Stimulated activated CD4-positive, alpha-beta T cell treated with anti-CD3 and anti-CD28 coated beads, Interleukin-2, amount 100 ng/mL, for 4 hours (primary cell): ENCODE measurements at regions not wholly inside any gene's neighbourhood (a gene's known extent, or its start where the extent isn't known, plus 50 kb on each side); places are given as distances from the start of the nearest gene placed in this dataset.

Experiments used
- DNase-seq: peaks from one replicate; pipeline ENCODE4 v3.0.0-alpha.2; 2020; ENCODE audit warnings: low read depth

GRCh38 chr13:39233519-39233918 is 195.3 kb downstream of the NHLRC3 start:
- no peak for DNase-seq

GRCh38 chr13:39244561-39245230 is 206.4 kb downstream of the NHLRC3 start:
- no peak for DNase-seq

GRCh38 chr13:39245688-39246087 is 207.4 kb downstream of the NHLRC3 start:
- DNase-seq: no peak

GRCh38 chr13:39249982-39250381 is 211.7 kb downstream of the NHLRC3 start:
- DNase-seq: no peak

DNA sequence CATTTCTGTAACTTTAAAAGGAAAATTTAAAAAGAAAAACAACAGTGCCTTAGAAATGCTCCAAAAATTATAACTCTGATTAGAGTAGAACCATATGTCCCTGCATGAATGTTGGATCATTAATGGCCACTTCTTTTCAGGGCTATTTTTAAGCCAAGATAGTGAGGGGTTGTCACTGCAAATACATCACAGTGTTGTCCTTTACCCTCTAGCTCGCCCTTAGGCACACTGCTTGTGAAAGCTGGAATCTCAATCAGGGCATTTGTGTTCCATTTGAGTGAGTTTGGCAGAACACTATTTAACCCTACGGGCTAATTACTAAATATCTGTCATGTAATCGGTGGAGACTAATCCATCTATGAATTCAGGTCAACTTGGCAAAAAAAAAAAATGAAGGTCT is 212.2 kb downstream of the NHLRC3 start:
- no peak for DNase-seq

DNA sequence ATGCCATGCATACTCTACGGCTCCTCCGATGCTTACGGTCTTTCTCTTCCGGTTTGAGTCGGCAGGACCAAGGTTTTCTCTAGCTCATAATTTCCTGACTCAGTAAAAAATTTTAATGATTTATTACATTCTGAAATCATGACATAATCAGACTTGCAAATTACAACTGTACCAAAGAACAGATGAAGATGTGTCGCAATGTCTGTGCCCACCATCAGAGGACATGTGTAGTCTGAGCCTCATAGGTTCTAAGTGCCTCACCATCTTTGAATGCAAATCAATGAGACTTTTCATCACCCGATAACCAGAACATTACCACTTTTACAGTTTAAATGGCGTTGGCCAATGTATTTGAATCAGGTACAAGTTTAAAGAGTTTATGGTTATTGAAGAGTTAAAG is 213.1 kb downstream of the NHLRC3 start:
- no peak for DNase-seq

GRCh38 chr13:39253774-39254173 is 215.5 kb downstream of the NHLRC3 start:
- no peak for DNase-seq

DNA sequence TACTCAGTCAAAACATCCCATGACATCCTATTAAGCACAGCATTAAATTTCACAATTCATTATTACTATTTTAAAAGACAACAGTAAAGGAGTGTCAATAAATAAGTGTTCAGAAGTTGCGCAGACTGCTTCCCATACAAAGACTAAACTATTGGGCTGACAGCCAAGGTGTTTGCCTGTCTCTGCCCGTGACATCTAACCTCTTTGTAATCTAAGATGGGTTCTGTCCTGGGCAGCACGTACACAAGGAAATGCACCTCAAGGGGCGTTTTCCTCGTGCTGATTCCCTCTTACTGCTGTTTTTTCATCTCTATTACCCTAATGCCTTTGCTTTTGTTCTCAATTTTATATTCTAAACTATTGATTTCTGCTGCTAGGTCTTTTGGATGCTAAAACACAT is 216.3 kb downstream of the NHLRC3 start:
- DNase-seq: no peak

GRCh38 chr13:39257642-39258041 is 219.4 kb downstream of the NHLRC3 start:
- no peak for DNase-seq

GRCh38 chr13:39259371-39260140 is 221.3 kb downstream of the NHLRC3 start:
- peak; percentile 10 for DNase-seq

DNA sequence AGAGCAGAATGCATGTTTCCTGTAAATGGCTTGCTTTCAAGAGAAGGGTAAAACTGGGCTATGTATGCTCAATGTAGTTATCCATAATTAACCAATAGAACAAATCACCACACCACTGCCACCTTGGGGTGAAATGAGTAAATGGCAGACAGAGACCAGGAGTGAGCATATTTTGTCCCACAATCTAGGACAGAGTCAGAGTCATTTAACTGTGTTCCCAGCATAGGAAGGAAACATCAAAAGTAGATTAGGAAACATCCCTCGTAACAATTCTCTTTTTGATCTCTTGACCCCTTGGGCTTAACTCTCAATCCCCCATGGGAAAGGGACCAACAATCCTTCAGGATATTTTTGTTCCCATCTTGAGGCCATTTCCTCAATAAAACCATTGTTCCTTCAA is 224.8 kb downstream of the NHLRC3 start:
- DNase-seq: peak; percentile 9

DNA sequence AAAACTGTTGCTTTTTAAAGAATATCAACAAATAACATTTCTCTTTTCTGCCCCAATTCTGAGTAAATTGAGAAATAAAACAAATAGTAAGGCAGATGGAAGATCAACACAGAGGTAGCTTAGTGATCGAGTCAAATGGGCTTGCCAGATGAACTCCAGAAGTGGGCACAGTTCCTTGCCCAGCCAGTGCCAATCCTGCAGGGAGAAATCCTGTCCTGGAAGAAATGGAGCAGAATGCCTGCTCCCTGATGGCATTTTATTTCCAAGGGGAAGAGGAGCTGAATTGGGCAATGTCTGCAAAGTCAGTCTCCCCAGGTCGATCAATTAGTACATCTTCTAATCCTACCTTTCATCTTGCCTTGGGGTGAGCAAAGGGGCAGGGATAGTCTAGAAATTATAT is 225.3 kb downstream of the NHLRC3 start:
- no peak for DNase-seq

DNA sequence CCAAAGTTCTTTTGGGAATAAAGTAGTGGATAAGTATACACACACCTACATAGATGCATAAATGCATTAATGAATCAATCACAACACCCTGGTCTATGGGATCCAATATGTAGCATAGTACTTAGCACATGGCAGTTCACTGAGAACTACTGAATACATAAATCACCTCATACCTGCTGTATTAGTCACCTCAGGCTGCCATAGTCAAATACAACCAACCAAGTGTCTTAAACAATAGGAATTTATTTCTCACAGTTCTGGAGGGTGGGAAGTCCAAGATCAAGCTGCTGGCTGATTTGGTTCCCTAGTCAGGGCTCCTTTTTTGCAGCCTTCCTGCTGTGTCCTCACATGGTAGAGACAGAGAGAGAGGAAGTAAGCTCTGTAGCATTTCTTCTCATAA is 228.2 kb downstream of the NHLRC3 start:
- no peak for DNase-seq

DNA sequence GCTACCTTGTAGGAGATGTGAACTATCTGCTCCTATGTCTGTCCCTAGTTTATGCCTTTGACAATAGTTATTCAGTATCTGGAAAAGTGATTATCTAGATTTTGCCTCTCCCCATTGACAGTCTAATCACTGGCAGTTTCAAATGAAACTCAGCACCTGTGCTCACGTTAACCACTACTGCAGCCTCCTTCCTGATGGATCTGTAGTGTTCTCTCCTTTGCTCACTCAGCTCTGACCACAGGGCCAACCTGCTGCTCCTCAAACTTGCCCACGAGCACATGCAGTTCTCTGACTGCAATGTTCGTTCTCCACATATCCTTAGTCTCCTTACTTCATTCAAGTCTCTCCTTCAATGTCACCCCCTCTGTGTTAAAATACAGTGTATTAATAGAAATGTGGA is 230.1 kb downstream of the NHLRC3 start:
- no peak for DNase-seq

GRCh38 chr13:39269004-39269403 is 230.7 kb downstream of the NHLRC3 start:
- no peak for DNase-seq

DNA sequence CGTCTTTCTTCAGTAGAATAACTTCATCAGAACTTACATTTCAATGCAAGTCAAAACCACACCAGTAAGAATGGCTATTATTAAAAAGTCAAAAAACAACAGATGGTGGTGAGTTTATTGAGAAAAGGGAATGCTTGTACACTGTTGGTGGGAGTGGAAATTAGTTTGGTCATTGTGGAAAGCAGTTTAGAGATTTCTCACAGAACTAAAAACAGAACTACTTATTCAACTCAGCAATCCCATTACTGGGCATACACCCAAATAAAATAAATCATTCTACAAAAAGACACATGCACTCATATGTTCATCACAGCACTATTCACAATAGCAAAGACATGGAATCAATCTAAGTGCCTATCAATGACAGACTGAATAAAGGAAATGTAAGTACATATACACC is 231.2 kb downstream of the NHLRC3 start:
- no peak for DNase-seq

- no peak for DNase-seq
Observed at GRCh38 chr13:39272994-39273393, 234.7 kb downstream of the NHLRC3 start.

GRCh38 chr13:39273953-39274738 is 235.9 kb downstream of the NHLRC3 start:
- DNase-seq: no peak

DNA sequence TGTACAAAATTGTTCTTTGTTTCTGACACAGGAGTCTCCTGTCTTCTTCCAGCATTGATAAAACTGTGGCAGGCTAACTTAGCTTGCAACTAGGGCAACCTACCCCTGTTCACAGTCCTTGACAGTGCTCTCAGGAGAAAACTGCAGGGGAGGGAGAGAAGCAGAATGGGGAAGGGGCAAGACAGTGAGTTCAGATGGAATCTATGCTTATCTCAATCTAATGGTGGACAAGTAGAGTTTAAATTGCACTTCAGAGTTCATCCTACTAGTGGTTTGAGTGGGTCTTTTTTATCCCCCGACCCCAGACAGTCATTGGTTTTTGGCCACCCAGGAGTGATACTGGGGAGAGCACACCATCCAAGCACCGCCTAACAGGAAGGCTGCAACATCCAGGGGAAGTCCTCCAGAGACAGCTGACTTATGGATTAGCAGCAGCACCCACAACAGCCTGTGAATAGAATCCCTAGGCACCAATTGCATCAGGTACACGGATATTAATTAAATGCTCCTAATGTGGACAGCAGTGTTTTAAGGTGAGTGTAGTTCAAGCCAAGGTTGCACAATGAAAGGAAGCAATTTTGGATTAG is 236.6 kb downstream of the NHLRC3 start:
- DNase-seq: no peak

- DNase-seq: no peak
Observed at GRCh38 chr13:39279077-39279476, 240.8 kb downstream of the NHLRC3 start.

GRCh38 chr13:39281539-39282150 is 243.4 kb downstream of the NHLRC3 start:
- no peak for DNase-seq

- no peak for DNase-seq
Observed at GRCh38 chr13:39282400-39282972, 244.2 kb downstream of the NHLRC3 start.
